ENCODE measurements at regions not wholly inside any gene's neighbourhood (a gene's known extent, or its start where the extent isn't known, plus 50 kb on each side); places are given as distances from the start of the nearest gene placed in this dataset.

- peak overlapping the region; percentile 66 for H3K27ac Mint-ChIP-seq
- DNase-seq = no peak
Observed at GRCh38 chr1:8096105-8097011, 70.2 kb upstream of the ERRFI1 start.

DNA sequence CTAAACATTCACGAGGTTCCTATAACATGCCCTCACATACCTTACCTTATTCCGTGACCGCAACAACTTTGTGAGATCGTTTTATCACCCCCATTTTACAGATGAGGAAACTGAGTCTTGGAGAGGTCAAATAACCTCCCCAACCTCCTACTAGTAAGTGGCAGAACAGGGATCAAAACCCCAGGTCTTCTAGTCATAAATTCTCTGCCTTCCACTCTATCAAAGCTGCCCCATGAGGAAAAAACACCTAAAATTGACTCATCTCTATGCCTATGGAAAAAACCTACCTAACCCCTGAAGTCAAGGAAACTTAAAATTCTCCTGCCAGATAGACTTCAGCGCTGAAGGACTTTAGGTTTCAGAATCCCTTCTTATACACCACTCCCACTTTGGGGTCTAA lies 69.5 kb upstream of the ERRFI1 start:
- no peaks in the 10 kb centered on the region for H3K9me3 ChIP-seq (ENCODE audit: control insufficient read depth, low read length, poor library complexity, severe bottlenecking)
- Mint-ChIP-seq H3K27me3 (peaks cover 15% of the 10 kb centered on the region), H3K36me3 (ENCODE audit: low read depth) (peaks cover 5% of the 10 kb centered on the region), H3K4me1 (peaks cover 10% of the 10 kb centered on the region), H3K27ac (no peak overlapping the region), H3K4me3 (no peak overlapping the region)
- ATAC-seq = no peak
- DNase-seq = no peak

More at GRCh38 chr1:8096105-8097011, 70.2 kb upstream of the ERRFI1 start:
- no peak for ATAC-seq
- Mint-ChIP-seq H3K36me3 (ENCODE audit: low read depth) (peaks cover 4% of the 10 kb centered on the region), H3K4me1 (peaks cover 10% of the 10 kb centered on the region), H3K27me3 (peaks cover 15% of the 10 kb centered on the region), H3K4me3 (no peak overlapping the region)
- no peaks in the 10 kb centered on the region for H3K9me3 ChIP-seq (ENCODE audit: control insufficient read depth, low read length, poor library complexity, severe bottlenecking)

GRCh38 chr1:8094481-8095241 lies 68.6 kb upstream of the ERRFI1 start:
- peaks cover 12% of the 10 kb centered on the region for H3K4me1 Mint-ChIP-seq
- H3K27ac Mint-ChIP-seq = no peak overlapping the region
- H3K9me3 ChIP-seq (ENCODE audit: control insufficient read depth, low read length, poor library complexity, severe bottlenecking) = no peaks in the 10 kb centered on the region
- no peak overlapping the region for H3K4me3 Mint-ChIP-seq
- H3K36me3 Mint-ChIP-seq (ENCODE audit: low read depth) = peaks cover 5% of the 10 kb centered on the region
- no peak for DNase-seq
- ATAC-seq = no peak
- peaks cover 19% of the 10 kb centered on the region for H3K27me3 Mint-ChIP-seq

DNA sequence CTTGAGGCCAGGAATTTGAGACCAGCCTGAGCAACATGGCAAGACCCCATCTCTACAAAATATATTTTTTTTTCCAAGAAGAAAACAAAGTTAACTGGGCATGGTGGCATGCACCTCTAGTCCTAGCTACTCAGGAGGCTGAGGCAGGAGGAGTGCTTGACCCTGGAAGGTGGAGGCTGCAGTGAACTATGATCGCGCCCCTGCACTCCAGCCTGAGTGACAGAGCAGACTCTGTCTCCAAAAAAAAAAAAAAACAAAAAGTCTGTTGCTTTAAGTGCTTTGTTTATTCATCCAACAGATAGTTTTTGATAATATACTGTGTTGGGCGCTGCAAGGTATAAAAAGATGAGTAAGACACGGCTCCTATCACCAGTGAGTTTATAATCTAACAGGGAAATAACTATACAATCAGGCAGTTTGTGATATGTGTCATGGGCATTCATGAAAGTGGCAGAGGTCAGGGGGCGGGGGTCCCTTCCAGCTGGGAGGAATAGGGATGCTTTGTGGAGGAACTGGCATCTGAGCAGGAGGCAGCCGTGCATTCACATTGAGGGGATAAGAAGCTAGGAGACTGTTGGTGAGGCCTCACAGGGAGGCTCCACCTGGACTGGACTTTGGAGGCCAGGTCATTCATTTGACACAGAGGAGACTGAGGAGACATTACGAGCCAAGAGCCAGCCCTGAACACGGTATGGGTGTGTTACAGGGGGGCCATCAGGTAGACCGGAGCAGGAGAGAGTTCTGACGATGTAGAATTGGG lies 67.3 kb upstream of the ERRFI1 start:
- Mint-ChIP-seq H3K4me3 (no peak overlapping the region), H3K27me3 (peaks cover 19% of the 10 kb centered on the region), H3K27ac (no peak overlapping the region), H3K36me3 (ENCODE audit: low read depth) (peaks cover 5% of the 10 kb centered on the region), H3K4me1 (peaks cover 12% of the 10 kb centered on the region)
- ATAC-seq (no peak), DNase-seq (no peak)
- H3K9me3 ChIP-seq (ENCODE audit: control insufficient read depth, low read length, poor library complexity, severe bottlenecking) = no peaks in the 10 kb centered on the region

- DNase-seq (no peak), ATAC-seq (no peak)
- H3K4me3 Mint-ChIP-seq = no peak overlapping the region
- H3K27ac Mint-ChIP-seq = no peak overlapping the region
- peaks cover 19% of the 10 kb centered on the region for H3K27me3 Mint-ChIP-seq
- H3K4me1 Mint-ChIP-seq = peaks cover 10% of the 10 kb centered on the region
- peaks cover 5% of the 10 kb centered on the region for H3K36me3 Mint-ChIP-seq (ENCODE audit: low read depth)
- no peaks in the 10 kb centered on the region for H3K9me3 ChIP-seq (ENCODE audit: control insufficient read depth, low read length, poor library complexity, severe bottlenecking)
Observed at GRCh38 chr1:8092657-8093056, 66.5 kb upstream of the ERRFI1 start.

DNA sequence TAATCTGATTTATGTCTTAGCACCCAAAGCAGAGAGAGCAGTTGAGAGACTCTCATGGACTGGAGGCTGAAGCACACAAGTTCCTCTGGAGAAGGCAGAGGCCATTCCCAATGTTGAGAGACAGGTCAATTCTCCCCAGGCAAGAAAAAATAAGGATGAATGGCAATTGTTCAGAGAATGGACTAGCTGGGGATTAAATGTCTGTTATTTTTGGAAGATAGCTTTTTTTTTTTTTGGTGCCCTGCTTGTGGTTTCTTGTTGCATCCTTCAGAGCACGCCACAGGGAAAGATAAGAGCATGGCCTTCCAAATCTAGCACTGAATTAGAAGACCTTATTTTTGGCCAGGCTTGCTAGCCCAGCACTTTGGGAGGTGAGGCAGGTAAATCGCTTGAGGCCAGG lies 65.6 kb upstream of the ERRFI1 start:
- Mint-ChIP-seq H3K36me3 (ENCODE audit: low read depth) (peaks cover 5% of the 10 kb centered on the region), H3K27me3 (peaks cover 23% of the 10 kb centered on the region)
- ATAC-seq = no peak

DNA sequence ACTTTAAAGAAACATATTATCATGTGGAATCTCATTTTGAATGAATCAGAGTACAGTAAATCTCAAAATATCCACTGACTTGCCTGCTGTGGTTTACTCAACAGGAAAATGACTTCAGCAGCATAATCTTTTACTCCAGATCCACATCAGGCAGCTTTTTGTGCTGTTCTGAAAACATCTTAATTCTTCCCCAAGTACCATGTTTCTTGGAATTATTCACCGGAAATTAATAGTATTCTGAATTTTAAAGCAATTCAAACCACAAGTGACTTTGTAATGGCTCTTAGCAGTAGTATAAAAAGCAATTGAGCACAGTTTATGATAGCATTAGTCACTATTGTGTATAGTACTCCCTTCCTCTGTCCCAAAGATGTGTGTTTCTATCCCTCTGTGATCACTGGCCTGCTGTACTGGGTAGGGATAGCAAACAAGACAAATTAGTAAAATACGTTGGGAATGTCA lies 64.2 kb upstream of the ERRFI1 start:
- H3K27ac Mint-ChIP-seq = no peak overlapping the region
- H3K36me3 Mint-ChIP-seq (ENCODE audit: low read depth) = peaks cover 5% of the 10 kb centered on the region
- no peaks in the 10 kb centered on the region for H3K9me3 ChIP-seq (ENCODE audit: control insufficient read depth, low read length, poor library complexity, severe bottlenecking)
- DNase-seq (no peak), ATAC-seq (no peak)
- peaks cover 3% of the 10 kb centered on the region for H3K4me1 Mint-ChIP-seq
- no peak overlapping the region for H3K4me3 Mint-ChIP-seq
- peaks cover 23% of the 10 kb centered on the region for H3K27me3 Mint-ChIP-seq

More for the DNA sequence above, 65.6 kb upstream of the ERRFI1 start:
- H3K27ac Mint-ChIP-seq = no peak overlapping the region
- no peak for DNase-seq
- no peak overlapping the region for H3K4me3 Mint-ChIP-seq
- H3K9me3 ChIP-seq (ENCODE audit: control insufficient read depth, low read length, poor library complexity, severe bottlenecking) = no peaks in the 10 kb centered on the region
- peaks cover 3% of the 10 kb centered on the region for H3K4me1 Mint-ChIP-seq

DNA sequence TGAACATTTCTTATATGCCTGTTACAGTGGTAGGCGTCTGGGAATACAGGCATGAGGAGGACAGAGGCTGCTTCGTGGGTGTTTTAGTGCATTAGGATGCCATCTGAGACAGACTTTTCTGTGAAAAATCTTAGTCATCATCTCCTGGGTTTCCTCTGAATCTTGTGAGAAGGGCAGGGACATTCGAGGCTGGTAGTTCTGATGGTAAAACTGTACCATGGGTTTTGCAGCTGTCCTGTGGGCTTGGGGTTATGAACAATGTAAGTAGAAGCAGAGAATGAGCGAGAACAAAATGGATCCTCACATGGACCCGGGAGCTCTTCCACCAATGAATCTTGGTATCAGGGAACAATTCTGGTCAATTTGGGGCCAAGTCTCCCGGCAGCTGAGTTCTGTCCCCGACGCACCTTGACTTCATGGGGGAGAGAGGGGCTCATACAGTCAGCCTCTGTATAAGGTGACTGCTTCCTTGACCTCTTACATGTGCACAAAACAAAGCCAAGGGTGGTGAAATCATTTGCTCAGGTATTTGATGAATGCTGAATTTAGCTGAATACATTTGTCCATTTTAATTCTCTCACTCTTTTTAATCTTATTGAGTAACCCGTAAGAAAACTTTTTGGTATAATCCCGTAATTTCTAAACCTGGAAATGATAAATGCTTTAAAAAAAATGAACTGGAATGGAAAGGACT lies 63.6 kb upstream of the ERRFI1 start:
- peaks cover 5% of the 10 kb centered on the region for H3K36me3 Mint-ChIP-seq (ENCODE audit: low read depth)
- no peaks in the 10 kb centered on the region for H3K9me3 ChIP-seq (ENCODE audit: control insufficient read depth, low read length, poor library complexity, severe bottlenecking)
- DNase-seq = no peak
- ATAC-seq = no peak
- H3K27ac Mint-ChIP-seq = no peak overlapping the region
- H3K4me1 Mint-ChIP-seq = peaks cover 3% of the 10 kb centered on the region
- H3K27me3 Mint-ChIP-seq = peaks cover 19% of the 10 kb centered on the region
- H3K4me3 Mint-ChIP-seq = no peak overlapping the region

- ATAC-seq (no peak), DNase-seq (no peak)
- peaks cover 1% of the 10 kb centered on the region for H3K36me3 Mint-ChIP-seq (ENCODE audit: low read depth)
- no peak overlapping the region for H3K4me3 Mint-ChIP-seq
- no peaks in the 10 kb centered on the region for H3K9me3 ChIP-seq (ENCODE audit: control insufficient read depth, low read length, poor library complexity, severe bottlenecking)
- H3K27ac Mint-ChIP-seq = no peak overlapping the region
- peaks cover 5% of the 10 kb centered on the region for H3K4me1 Mint-ChIP-seq
- peaks cover 11% of the 10 kb centered on the region for H3K27me3 Mint-ChIP-seq
Observed at GRCh38 chr1:8086055-8086454, 59.9 kb upstream of the ERRFI1 start.

GRCh38 chr1:8084913-8085312 lies 58.8 kb upstream of the ERRFI1 start:
- Mint-ChIP-seq H3K4me1 (peaks cover 2% of the 10 kb centered on the region), H3K4me3 (no peak overlapping the region), H3K27ac (no peak overlapping the region), H3K27me3 (peaks cover 4% of the 10 kb centered on the region), H3K36me3 (ENCODE audit: low read depth) (no peaks in the 10 kb centered on the region)
- ATAC-seq (no peak), DNase-seq (no peak)
- no peaks in the 10 kb centered on the region for H3K9me3 ChIP-seq (ENCODE audit: control insufficient read depth, low read length, poor library complexity, severe bottlenecking)

DNA sequence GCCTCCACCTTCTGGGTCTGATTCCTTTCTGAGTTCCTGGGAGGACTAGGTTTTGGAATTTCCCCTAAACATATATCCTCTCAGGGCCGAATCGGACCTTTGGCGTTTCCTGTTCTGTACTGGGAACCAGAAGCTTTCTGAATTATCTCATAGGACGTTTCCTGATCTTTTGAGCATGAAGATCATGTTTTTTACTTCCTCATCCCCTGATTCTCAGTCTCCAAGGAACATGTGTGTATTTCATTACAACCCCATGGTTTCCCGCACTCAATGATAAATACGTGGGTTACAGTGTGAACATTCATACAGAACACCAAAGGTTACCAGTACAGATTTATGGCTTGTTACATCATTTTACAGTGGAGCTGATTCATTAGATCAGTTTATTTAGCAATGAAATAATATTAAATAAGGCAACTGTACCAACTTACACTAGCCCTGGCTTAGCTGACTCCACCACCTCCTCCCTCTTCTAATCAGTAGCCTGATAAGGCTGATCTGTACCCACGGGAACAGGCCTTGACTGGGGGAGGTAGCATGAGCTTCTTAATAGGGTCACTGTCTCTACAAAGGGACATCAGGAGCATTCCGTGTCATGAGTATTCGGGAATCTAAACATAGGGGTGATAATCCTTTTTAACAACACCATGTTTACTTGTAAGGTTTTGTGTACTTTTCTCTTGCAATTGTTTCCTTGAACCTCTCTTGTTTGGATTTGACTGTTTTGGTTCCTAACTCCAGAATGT lies 57.8 kb upstream of the ERRFI1 start:
- Mint-ChIP-seq H3K4me3 (no peak overlapping the region), H3K36me3 (ENCODE audit: low read depth) (no peaks in the 10 kb centered on the region), H3K27me3 (peaks cover 4% of the 10 kb centered on the region), H3K4me1 (peaks cover 2% of the 10 kb centered on the region), H3K27ac (no peak overlapping the region)
- DNase-seq = no peak
- no peaks in the 10 kb centered on the region for H3K9me3 ChIP-seq (ENCODE audit: control insufficient read depth, low read length, poor library complexity, severe bottlenecking)
- ATAC-seq = no peak

GRCh38 chr1:8082945-8083344 lies 56.8 kb upstream of the ERRFI1 start:
- no peak overlapping the region for H3K27ac Mint-ChIP-seq
- H3K4me3 Mint-ChIP-seq = no peak overlapping the region
- DNase-seq (no peak), ATAC-seq (no peak)
- H3K27me3 Mint-ChIP-seq = peaks cover 14% of the 10 kb centered on the region
- no peaks in the 10 kb centered on the region for H3K36me3 Mint-ChIP-seq (ENCODE audit: low read depth)
- no peaks in the 10 kb centered on the region for H3K9me3 ChIP-seq (ENCODE audit: control insufficient read depth, low read length, poor library complexity, severe bottlenecking)
- H3K4me1 Mint-ChIP-seq = peaks cover 2% of the 10 kb centered on the region

Measured in T-helper 17 cell (primary cell).